AG04450 (cell line): ENCODE measurements at regions not wholly inside any gene's neighbourhood (a gene's known extent, or its start where the extent isn't known, plus 50 kb on each side); places are given as distances from the start of the nearest gene placed in this dataset.

Source experiments
- CTCF ChIA-PET: fragments of 300-600, 350-600 bp; formaldehyde crosslinking; extraction: SDS; loops from one replicate; lab custom pipeline; 2022; ENCODE audit warnings: antibody characterized with exemption, inconsistent platforms; lab: Charles Lee
- POLR2A ChIA-PET: fragments of 350-600 bp; formaldehyde crosslinking; extraction: SDS; loops from one replicate; lab custom pipeline; 2021; ENCODE audit warnings: antibody characterized with exemption, inconsistent platforms; lab: Yijun Ruan, JAX
- DNase-seq: peaks from one replicate; pipeline ENCODE4 v3.0.0-alpha.2; 2011; ENCODE audit warnings: low read depth, low spot score
- H3K27ac ChIP-seq: one replicate; pipeline ENCODE4 v1.5.1; 2012; ENCODE audit warnings: low read depth, low read length, control low read depth
- H3K27me3 ChIP-seq: one replicate; pipeline ENCODE4 v1.6.0; 2012; ENCODE audit warnings: low read length; ENCODE audit not compliant: control insufficient read depth, insufficient read depth
- H3K4me3 ChIP-seq: 2 replicates; pipeline ENCODE4 v1.5.1; 2011; ENCODE audit warnings: mild to moderate bottlenecking, low read depth, low read length, control low read depth
- H3K9me3 ChIP-seq: 2 replicates; pipeline ENCODE4 v1.5.1; 2012; ENCODE audit warnings: low read length; ENCODE audit not compliant: control insufficient read depth, insufficient read depth
- TF ChIP-seq, protein P1 (sequence below): IDR thresholded peaks from 2 replicates; pipeline ENCODE4 v1.5.1; 2011; ENCODE audit warnings: low read depth, low read length, control low read depth, inconsistent platforms

DNA sequence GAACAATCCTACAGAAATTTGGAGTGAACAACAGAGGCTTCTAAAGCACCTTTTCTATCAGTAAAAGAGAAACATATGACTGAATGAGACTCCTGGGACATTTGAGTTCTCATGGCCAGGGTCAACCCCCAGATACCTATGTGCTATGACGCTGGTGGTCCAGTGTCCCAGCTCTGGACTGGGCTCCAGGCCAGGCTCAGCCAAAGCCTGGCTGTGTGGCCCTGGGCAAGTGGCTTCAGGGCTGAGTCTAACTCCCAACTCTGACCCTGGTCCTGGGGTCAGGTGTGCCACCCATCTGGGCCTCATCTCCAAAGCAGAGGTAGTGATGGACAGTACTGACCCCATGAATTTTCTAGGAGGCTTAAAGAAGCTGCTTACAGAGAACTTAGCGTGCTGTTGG is 147.8 kb downstream of the FBLN2 start:
- TF ChIP-seq, protein P1, sequence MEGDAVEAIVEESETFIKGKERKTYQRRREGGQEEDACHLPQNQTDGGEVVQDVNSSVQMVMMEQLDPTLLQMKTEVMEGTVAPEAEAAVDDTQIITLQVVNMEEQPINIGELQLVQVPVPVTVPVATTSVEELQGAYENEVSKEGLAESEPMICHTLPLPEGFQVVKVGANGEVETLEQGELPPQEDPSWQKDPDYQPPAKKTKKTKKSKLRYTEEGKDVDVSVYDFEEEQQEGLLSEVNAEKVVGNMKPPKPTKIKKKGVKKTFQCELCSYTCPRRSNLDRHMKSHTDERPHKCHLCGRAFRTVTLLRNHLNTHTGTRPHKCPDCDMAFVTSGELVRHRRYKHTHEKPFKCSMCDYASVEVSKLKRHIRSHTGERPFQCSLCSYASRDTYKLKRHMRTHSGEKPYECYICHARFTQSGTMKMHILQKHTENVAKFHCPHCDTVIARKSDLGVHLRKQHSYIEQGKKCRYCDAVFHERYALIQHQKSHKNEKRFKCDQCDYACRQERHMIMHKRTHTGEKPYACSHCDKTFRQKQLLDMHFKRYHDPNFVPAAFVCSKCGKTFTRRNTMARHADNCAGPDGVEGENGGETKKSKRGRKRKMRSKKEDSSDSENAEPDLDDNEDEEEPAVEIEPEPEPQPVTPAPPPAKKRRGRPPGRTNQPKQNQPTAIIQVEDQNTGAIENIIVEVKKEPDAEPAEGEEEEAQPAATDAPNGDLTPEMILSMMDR = no peak
- ChIA-PET CTCF (no interaction called here), POLR2A (no interaction called here)
- no peak overlapping the region for H3K27ac ChIP-seq
- H3K4me3 ChIP-seq = no peak overlapping the region
- no peaks in the 10 kb centered on the region for H3K27me3 ChIP-seq
- DNase-seq = no peak
- H3K9me3 ChIP-seq = peaks cover 3% of the 10 kb centered on the region; the same call in 1 of the 2 replicates

DNA sequence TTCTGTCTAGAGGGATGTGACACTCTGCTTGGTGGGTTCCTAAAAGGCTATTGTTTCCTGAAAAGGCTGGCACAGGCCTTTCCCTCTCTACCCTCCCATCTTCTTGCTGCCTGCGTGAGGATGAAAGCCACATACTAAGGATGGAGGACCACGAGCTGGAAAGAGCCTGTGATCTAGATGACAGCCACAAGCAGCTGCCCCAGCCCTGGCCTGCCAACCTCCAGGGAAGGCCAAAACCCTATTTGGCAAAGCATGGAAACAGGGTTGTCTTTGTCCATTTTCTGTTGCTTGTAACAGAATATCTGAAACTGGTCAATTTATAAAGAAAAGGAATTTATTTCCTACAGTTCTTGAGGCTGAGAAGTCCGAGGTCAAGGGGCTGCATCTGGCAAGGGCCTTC is 144.5 kb downstream of the FBLN2 start:
- Histone ChIP-seq H3K4me3 (no peak overlapping the region), H3K9me3 (no peaks in the 10 kb centered on the region), H3K27me3 (no peaks in the 10 kb centered on the region), H3K27ac (no peak overlapping the region)
- DNase-seq = no peak
- POLR2A ChIA-PET = no interaction called here
- TF ChIP-seq, protein P1 = no peak
- CTCF ChIA-PET = no interaction called here

DNA sequence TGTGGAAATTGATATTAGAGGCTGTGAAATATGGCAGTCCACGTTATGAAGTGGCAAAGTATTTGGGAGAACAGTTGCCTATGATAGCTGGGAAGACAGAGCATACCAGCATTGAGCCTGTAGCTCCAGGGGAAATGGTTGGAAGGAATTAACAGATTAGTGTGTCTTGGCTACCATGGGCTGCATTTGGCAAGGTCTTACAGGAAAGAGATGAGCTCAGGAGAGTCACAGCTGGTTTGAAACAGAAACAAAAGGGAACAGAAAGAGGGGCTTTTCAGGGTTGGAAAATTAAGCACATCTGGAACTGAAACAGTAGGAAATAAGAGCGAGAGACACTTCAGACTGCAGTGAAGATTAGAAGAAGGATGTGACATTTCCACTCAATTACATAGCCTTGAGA is 141.7 kb downstream of the FBLN2 start:
- Histone ChIP-seq H3K4me3 (no peak overlapping the region), H3K27ac (no peak overlapping the region), H3K27me3 (peaks cover 6% of the 10 kb centered on the region), H3K9me3 (no peaks in the 10 kb centered on the region)
- POLR2A ChIA-PET = no interaction called here
- TF ChIP-seq, protein P1 = no peak
- DNase-seq = no peak
- CTCF ChIA-PET = no interaction called here

DNA sequence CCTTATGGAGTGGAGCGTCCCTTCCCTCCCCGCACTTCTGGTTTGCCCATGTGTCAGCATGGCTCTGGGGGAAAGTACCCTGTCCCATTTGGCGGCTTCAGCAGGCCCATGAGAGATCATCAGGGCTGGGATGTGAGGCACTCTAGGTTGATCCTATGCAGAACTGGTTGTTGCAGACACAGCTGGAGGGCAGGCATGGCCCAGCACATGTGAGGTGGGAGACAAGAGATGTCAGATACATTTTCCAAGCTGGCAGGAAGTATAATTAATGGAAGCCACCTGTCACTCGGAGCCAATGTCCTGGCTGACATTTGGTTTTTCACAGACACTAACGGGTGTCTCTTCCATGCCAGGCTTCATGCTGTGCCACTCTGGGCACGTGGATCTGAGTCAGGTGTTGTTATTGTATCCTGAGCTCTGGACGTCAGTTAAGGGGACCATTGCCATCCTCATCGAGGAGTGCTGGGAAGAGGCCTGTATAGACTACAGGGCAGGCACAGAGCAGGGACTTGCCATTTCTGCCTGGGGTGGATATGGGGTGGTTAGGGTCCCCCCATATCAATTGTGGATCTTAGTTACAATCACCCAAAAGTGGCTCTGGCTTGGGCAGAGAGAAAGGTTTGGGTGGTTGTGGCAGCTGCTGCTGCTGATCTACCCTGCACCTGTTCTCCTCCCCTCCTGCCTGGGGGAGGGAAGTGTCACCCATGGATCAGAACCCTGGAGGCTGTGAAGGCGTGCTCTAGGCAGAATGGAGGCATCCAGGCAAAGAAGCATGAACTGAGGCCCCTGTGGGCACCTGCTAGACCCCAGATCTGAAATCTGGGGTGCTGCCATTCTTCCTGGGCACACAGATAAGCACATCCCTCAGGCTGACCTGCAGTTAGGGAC is 140.7 kb downstream of the FBLN2 start:
- Histone ChIP-seq H3K9me3 (no peaks in the 10 kb centered on the region), H3K27ac (no peak overlapping the region), H3K4me3 (no peak overlapping the region), H3K27me3 (peaks cover 6% of the 10 kb centered on the region)
- ChIA-PET POLR2A (no interaction called here), CTCF (no interaction called here)
- TF ChIP-seq, protein P1 = no peak
- DNase-seq = no peak

DNA sequence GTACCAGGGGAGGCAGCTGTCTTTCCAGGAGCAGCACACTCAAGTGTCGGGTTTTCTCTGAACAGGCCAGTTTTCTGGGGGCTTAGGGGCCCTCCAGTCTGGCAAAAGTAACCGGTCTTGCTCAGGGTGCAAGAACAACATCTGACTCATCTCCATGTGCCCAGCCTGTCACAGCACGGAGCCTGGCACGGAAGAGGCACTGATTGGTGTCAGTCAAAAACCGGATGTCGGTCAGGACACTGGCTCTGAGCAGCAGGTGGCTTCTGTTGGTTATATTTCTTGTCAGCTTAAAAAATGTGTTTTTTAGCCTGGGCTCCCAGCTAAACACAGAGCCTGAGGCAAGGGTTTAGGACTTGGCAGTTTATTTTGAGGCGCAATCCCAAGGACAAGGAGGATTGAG is 139.9 kb downstream of the FBLN2 start:
- ChIA-PET CTCF (no interaction called here), POLR2A (no interaction called here)
- TF ChIP-seq, protein P1 = no peak
- no peak for DNase-seq
- Histone ChIP-seq H3K9me3 (no peaks in the 10 kb centered on the region), H3K4me3 (no peak overlapping the region), H3K27ac (no peak overlapping the region), H3K27me3 (peaks cover 6% of the 10 kb centered on the region)
